B cell (primary cell): ENCODE measurements at regions not wholly inside any gene's neighbourhood (a gene's known extent, or its start where the extent isn't known, plus 50 kb on each side); places are given as distances from the start of the nearest gene placed in this dataset.

Source experiments
- ATAC-seq: fragments of 200-7000 bp; cut with Tn5 transposase; one replicate; pipeline ENCODE4 v1.10.0; 2021; ENCODE audit warnings: low read depth, mild to moderate bottlenecking, moderate number of reproducible peaks, moderate library complexity
- CTCF ChIA-PET: fragments of 350-600 bp; sonication (Branson Sonifier 250); formaldehyde crosslinking; loops from one replicate; lab custom pipeline; 2021; ENCODE audit warnings: antibody characterized with exemption, inconsistent platforms; lab: Charles Lee
- POLR2A ChIA-PET: fragments of 350-600 bp; sonication (Branson Sonifier 250); formaldehyde crosslinking; loops from one replicate; lab custom pipeline; 2021; ENCODE audit warnings: antibody characterized with exemption; lab: Charles Lee
- DNase-seq: peaks from one replicate; pipeline ENCODE4 v3.0.0; 2013
- H2AFZ ChIP-seq: 2 replicates; pipeline ENCODE4 v1.6.1; 2012; ENCODE audit warnings: mild to moderate bottlenecking, low read depth, low read length; ENCODE audit not compliant: insufficient read depth, poor library complexity, severe bottlenecking
- H3K27ac ChIP-seq, 2 donors: 1 replicate in 1 of 2; 2 replicates in 1 of 2; pipeline ENCODE4 v1.5.1; 2012 to 2013; ENCODE audit warnings: low read length in 2 of 2, mild to moderate bottlenecking in 2 of 2, moderate library complexity in 1 of 2
- H3K27me3 ChIP-seq, 4 experiments: fragments of 200-600 bp in 1 of 4; sonication (generic) in 1 of 4; replicated peaks in 1 of 4; 1 replicate in 2 of 4; 2 replicates in 2 of 4; pipeline versions ENCODE4 v1.6.1 to v1.7.0; 2013 to 2016; ENCODE audit warnings: low read length in 3 of 4, mild to moderate bottlenecking in 2 of 4, mixed read lengths in 1 of 4, moderate library complexity in 1 of 4; ENCODE audit not compliant: insufficient read depth in 4 of 4, control insufficient read depth in 3 of 4; ENCODE audit errors: control extremely low read depth in 1 of 4
- H3K36me3 ChIP-seq, 2 experiments: replicated peaks in 1 of 2; 1 replicate in 1 of 2; 2 replicates in 1 of 2; pipeline versions ENCODE4 v1.6.1 to v1.7.1; 2013; ENCODE audit warnings: low read length in 1 of 2; ENCODE audit not compliant: insufficient read depth in 2 of 2, control insufficient read depth in 1 of 2; ENCODE audit errors: control extremely low read depth in 1 of 2, extremely low read depth in 1 of 2
- H3K4me1 ChIP-seq, 2 donors: fragments of 200-600 bp in 1 of 2; sonication (generic) in 1 of 2; 1 replicate in 1 of 2; 2 replicates in 1 of 2; pipeline versions ENCODE4 v1.5.1 to v1.6.1; 2013 to 2017; ENCODE audit warnings: low read length in 2 of 2; ENCODE audit not compliant: control insufficient read depth in 2 of 2, insufficient read depth in 2 of 2
- H3K4me2 ChIP-seq: replicated peaks from 2 replicates; pipeline ENCODE3; 2012; ENCODE audit warnings: mild to moderate bottlenecking, low read depth, low read length; ENCODE audit not compliant: poor library complexity, severe bottlenecking
- H3K4me3 ChIP-seq, 5 experiments: fragments of 200-600 bp in 1 of 5; sonication (generic) in 1 of 5; 1 replicate in 3 of 5; 2 replicates in 2 of 5; pipeline versions ENCODE4 v1.5.1 to v1.7.0; 2011 to 2016; ENCODE audit warnings: low read length in 4 of 5, mild to moderate bottlenecking in 4 of 5, low read depth in 2 of 5, control low read depth in 1 of 5, moderate library complexity in 1 of 5; ENCODE audit not compliant: insufficient read depth in 1 of 5; ENCODE audit errors: control extremely low read depth in 1 of 5, extremely low read depth in 1 of 5
- H3K79me2 ChIP-seq: fragments of 200-600 bp; sonication (generic); one replicate; pipeline ENCODE4 v1.6.0; 2016; ENCODE audit warnings: low read length; ENCODE audit not compliant: control insufficient read depth, insufficient read depth
- H3K9ac ChIP-seq: fragments of 200-600 bp; sonication (generic); 2 replicates; pipeline ENCODE4 v1.6.1; 2017; ENCODE audit warnings: mild to moderate bottlenecking, low read length, moderate library complexity
- H3K9me3 ChIP-seq, 3 donors: one replicate each; pipeline versions ENCODE4 v1.6.1 to v1.7.1; 2013; ENCODE audit warnings: low read length in 2 of 3; ENCODE audit not compliant: control insufficient read depth in 2 of 3, insufficient read depth in 1 of 3; ENCODE audit errors: control extremely low read depth in 1 of 3
- H4K20me1 ChIP-seq: 2 replicates; pipeline ENCODE4 v1.6.0; 2012; ENCODE audit warnings: mild to moderate bottlenecking, low read length; ENCODE audit not compliant: insufficient read depth, control insufficient read depth, poor library complexity, severe bottlenecking
- H3K27ac Mint-ChIP-seq: one replicate; pipeline ENCODE4 v1.8.0; 2021; ENCODE audit warnings: mixed read lengths
- H3K27me3 Mint-ChIP-seq: one replicate; pipeline ENCODE4 v1.8.0; 2021; ENCODE audit warnings: mixed read lengths
- H3K4me1 Mint-ChIP-seq: one replicate; pipeline ENCODE4 v1.8.0; 2021; ENCODE audit warnings: mixed read lengths
- H3K4me3 Mint-ChIP-seq: one replicate; pipeline ENCODE4 v1.8.0; 2021; ENCODE audit warnings: mixed read lengths
- H3K9me3 Mint-ChIP-seq: one replicate; pipeline ENCODE4 v1.8.0; 2022; ENCODE audit warnings: mixed read lengths; ENCODE audit not compliant: insufficient read depth
- EZH2 ChIP-seq: IDR thresholded peaks from 2 replicates; pipeline ENCODE4 v1.6.1; 2012; ENCODE audit warnings: borderline replicate concordance, low read depth, mild to moderate bottlenecking, moderate library complexity, low read length; ENCODE audit not compliant: insufficient read depth, poor library complexity, severe bottlenecking
- WGBS: methylation state at CpG from one replicate; pipeline ENCODE4 v1.1.5; 2013; ENCODE audit warnings: missing lambda C conversion rate; ENCODE audit not compliant: insufficient coverage; 5-methylcytosine and 5-hydroxymethylcytosine counted together
- intact Hi-C: fragments of 100-400 bp; cut with micrococcal nuclease; formaldehyde crosslinking; loops from one replicate; pipeline ENCODE4 v1.10.0; 2022
- TF ChIP-seq, protein P1 (sequence below): fragments of 200-600 bp; IDR thresholded peaks from one replicate; pipeline ENCODE4 v1.8.0; 2022; ENCODE audit warnings: antibody characterized with exemption, mild to moderate bottlenecking

DNA sequence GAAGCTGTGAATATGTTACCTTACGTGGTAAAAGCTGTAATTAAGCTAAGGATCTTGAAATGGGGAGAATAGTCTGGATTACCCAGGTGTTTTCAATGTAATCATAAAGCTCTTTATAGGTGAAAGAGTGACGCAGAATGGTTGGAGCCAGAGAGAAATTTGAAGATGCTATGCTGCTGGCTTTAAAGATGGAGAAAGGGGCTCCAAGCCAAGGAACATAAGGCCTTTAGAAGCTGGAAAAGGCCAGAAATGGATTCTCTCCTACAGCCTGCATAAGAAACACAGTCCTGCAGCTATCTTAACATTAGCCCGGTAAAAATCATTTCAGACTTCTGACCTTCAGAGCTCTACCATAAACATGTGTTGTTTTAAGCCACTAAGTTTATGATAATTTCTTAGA, 243.3 kb upstream of the VLDLR start:
- H3K9ac ChIP-seq: no peak overlapping the region
- H3K4me2 ChIP-seq: no peak overlapping the region
- H3K27me3 Mint-ChIP-seq: peaks cover 12% of the 10 kb centered on the region
- no peaks in the 10 kb centered on the region for H3K36me3 ChIP-seq
- CTCF ChIA-PET: no interaction called here
- peaks cover 6% of the 10 kb centered on the region for H3K9me3 Mint-ChIP-seq
- H3K4me3 ChIP-seq: no peak overlapping the region
- no peaks in the 10 kb centered on the region for H3K4me1 ChIP-seq
- no peak overlapping the region for H3K27ac Mint-ChIP-seq
- no peaks in the 10 kb centered on the region for H3K79me2 ChIP-seq
- peaks cover 0 to 1% (median 0%) of the 10 kb centered on the region in 3 donors for H3K9me3 ChIP-seq
- no peaks in the 10 kb centered on the region for H3K27me3 ChIP-seq
- H3K27ac ChIP-seq: no peak overlapping the region
- TF ChIP-seq, protein P1, sequence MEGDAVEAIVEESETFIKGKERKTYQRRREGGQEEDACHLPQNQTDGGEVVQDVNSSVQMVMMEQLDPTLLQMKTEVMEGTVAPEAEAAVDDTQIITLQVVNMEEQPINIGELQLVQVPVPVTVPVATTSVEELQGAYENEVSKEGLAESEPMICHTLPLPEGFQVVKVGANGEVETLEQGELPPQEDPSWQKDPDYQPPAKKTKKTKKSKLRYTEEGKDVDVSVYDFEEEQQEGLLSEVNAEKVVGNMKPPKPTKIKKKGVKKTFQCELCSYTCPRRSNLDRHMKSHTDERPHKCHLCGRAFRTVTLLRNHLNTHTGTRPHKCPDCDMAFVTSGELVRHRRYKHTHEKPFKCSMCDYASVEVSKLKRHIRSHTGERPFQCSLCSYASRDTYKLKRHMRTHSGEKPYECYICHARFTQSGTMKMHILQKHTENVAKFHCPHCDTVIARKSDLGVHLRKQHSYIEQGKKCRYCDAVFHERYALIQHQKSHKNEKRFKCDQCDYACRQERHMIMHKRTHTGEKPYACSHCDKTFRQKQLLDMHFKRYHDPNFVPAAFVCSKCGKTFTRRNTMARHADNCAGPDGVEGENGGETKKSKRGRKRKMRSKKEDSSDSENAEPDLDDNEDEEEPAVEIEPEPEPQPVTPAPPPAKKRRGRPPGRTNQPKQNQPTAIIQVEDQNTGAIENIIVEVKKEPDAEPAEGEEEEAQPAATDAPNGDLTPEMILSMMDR: no peak
- TF ChIP-seq EZH2: no peak
- intact Hi-C loops: no loop called here
- no peak overlapping the region for H3K4me3 Mint-ChIP-seq
- no peak for DNase-seq
- no CpG with 5 or more reads among the region's 3 CpGs for WGBS
- no peaks in the 10 kb centered on the region for H3K4me1 Mint-ChIP-seq
- no peaks in the 10 kb centered on the region for H4K20me1 ChIP-seq
- ATAC-seq: no peak
- POLR2A ChIA-PET: no interaction called here
- no peak overlapping the region for H2AFZ ChIP-seq

GRCh38 chr9:2378816-2379215, 242.8 kb upstream of the VLDLR start:
- no CpG with 5 or more reads among the region's 1 CpG for WGBS
- Histone ChIP-seq H3K36me3 (no peaks in the 10 kb centered on the region), H3K79me2 (no peaks in the 10 kb centered on the region), H2AFZ (no peak overlapping the region), H3K9me3 (peaks cover 0 to 1% (median 0%) of the 10 kb centered on the region in 3 donors), H3K9ac (no peak overlapping the region), H3K4me2 (no peak overlapping the region), H4K20me1 (no peaks in the 10 kb centered on the region), H3K4me1 (no peaks in the 10 kb centered on the region), H3K27ac (no peak overlapping the region), H3K27me3 (no peaks in the 10 kb centered on the region), H3K4me3 (no peak overlapping the region)
- DNase-seq (no peak), ATAC-seq (no peak)
- Mint-ChIP-seq H3K27ac (no peak overlapping the region), H3K4me1 (no peaks in the 10 kb centered on the region), H3K4me3 (no peak overlapping the region), H3K27me3 (peaks cover 13% of the 10 kb centered on the region), H3K9me3 (peaks cover 3% of the 10 kb centered on the region)
- ChIA-PET CTCF (no interaction called here), POLR2A (no interaction called here)
- no peak for TF ChIP-seq EZH2
- intact Hi-C loops: no loop called here
